Umbilical cord (tissue), 1 donor: ENCODE measurements at regions not wholly inside any gene's neighbourhood (a gene's known extent, or its start where the extent isn't known, plus 50 kb on each side); places are given as distances from the start of the nearest gene placed in this dataset.
"Not testable (repeated sequence)": the region's sequence is repeated elsewhere in the genome, so short reads cannot be mapped to it uniquely, and the experiment has no call there.

ENCODE experiments used
- DNase-seq: peaks from one replicate; pipeline ENCODE4 v3.0.0-alpha.2; 2015; ENCODE audit warnings: low spot score

DNA sequence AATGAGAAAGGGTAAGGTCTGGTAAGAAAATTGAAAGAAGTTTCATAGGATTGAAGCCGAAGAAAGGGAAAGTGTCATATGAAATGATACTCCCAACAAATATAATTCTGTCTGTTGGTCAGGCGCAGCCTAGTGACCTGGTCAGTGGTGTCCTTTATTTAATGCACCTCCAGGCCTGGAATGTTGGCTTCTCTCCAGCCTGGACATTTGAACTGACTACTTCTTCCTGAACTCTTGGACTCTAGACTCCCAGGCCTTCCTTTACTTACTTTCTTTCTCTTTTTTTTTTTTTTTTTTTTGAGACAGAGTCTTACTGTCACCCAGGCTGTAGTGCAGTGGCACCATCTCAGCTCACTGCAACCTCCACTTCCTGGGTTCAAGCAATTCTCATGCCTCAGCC lies 1381.5 kb upstream of the WWC1 start:
- DNase-seq: no peak

DNA sequence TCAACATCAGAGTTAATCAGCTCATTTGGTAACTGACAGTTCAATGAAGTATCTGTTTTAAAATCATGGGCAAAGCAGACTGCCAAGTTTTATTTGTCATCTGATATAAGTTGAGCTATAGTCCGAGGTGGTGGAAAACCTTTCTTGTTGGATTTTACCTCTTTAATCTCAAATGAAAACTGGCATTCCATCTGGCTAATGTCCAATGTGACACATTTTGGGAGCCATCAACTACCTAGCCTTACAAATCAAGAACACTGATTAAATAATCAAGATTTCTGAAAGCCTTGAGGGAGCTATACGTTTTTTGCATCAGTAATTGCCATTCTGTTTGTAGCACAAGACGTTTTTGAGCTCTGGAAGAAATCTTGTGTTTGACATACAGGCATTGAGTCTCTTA lies 1380.5 kb upstream of the WWC1 start:
- peak; percentile 39 for DNase-seq

DNA sequence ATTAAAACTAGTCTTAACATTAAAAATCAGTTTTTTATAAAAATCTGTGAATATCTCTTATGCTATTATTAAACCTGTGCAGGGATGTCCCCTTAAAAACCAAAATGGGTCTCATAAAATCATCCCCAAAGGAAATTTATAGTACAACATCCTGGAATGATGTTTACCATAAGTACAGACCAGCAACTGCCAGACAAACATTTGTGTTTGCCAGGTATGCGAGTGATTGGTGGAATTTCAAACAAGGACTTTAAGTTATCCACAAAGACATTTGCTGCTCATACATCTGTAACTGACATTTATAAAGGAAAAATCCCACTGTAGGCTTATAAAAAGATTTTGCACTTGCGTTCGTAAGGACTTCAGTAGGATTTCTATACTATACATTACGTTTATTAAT lies 1375.4 kb upstream of the WWC1 start:
- no peak for DNase-seq

DNA sequence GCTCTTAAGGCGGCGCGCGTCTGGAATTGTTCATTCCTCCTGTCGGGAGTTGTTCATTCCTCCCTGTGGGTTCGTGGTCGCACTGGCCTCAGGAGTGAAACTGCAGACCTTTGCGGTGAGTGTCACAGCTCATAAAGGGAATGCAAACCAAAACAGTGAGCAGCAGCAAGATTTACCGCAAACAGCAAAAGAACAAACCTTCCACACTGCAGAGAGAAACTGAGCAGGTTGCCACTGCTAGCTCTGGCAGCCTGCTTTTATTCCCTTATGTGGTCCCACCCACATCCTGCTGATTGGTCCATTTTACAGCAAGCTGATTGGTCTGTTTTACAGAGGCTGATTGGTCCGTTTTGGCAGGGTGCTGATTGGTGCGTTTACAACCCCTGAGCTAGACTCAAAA lies 1365.3 kb upstream of the WWC1 start:
- no peak for DNase-seq

DNA sequence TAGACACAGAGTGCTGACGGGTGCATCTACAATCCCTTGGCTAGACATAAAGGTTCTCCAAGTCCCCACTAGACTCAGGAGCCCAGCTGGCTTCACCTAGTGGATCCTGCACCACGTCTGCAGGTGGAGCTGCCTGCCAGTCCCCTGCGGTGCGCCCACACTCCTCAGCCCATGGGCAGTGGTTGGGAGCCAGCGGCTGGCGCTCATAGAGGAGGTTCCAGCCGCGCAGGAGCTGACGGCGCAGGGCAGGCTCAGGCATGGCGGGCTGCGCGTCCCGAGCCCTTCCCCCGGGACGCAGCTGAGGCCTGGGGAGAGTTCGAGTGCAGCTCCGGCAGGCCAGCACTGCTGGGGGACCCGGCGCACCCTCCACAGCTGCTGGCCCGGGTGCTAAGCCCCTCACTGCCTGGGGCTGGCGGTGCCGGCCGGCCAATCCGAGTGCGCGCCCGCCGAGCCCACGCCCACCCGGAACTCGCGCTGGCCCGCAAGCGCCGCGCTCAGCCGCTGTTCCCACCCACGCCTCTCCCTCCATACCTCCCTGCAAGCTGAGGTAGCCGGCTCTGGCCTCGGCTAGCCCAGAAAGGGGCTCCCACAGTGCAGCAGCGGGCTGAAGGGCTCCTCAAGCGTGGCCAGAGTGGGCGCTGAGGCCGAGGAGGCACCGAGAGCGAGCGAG lies 1364.5 kb upstream of the WWC1 start:
- DNase-seq: not testable (repeated sequence)

DNA sequence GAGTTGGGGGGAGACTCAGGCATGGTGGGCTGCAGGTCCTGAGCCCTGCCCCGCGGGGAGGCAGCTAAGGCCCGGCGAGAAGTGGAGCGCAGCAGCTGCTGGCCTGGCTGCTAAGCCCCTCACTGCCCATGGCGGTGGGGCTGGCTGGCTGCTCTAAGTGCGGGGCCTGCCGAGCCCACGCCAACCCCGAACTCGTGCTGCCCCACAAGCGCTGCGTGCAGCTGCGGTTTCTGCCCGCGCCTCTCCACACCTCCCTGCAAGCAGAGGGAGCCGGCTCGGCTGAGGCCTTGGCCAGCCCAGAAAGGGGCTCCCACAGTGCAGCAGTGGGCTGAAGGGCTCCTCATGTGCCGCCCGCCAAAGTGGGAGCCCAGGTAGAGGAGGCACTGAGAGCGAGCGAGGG lies 1355.1 kb upstream of the WWC1 start:
- no peak for DNase-seq

DNA sequence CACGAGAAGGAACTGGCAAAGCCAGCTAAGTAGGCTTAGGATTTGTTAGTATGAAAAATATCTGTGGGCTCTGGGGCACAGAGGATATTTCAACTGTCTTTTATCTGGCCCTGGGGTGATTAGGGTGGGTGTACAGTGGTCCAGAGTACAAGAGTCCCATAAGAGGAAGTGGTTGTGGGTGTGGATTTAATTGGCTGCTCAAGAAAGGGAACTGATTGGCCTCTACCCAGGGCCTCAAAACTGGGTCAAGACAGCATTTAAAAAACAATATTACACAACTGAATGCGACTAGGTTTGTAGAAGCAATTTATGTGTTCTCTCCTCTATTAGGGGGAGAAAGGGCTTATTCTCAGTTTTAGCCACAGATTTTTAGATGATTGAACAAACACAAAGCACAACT lies 1353.4 kb upstream of the WWC1 start:
- DNase-seq: no peak

DNA sequence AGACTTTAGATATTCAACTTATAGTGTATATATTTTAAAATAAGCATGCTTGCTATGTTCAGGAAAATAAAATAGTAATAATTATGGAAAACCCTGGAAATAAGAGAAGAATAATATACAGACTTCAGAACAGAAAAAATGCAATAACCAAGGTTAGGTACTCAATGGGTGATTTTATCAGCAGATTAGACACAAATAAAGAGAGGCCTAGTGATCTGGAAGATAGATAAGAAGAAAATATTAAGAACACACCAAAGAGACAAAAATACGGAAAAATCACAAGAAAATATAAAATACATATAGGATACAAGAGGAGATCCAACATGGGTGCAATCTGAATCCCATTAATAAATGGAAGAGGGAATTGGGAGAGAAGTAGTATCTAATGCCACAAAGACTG lies 1348.5 kb upstream of the WWC1 start:
- no peak for DNase-seq

DNA sequence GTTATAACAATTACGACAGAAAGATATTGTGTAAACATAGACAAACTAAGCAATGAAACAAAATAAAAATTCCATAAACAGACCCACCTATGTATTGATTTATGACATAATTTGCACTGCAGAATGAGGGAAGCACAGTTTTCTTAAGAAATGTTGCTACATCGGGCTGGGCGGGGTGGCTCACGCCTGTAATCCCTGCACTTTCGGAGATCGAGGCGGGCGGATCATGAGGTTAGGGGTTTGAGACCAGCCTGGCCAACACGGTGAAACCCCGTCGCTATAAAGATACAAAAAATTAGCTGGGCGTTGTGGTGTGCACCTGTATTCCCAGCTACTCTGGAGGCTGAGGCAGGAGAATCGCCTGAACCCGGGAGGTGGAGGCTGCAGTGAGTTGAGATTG lies 1344.4 kb upstream of the WWC1 start:
- no peak for DNase-seq

DNA sequence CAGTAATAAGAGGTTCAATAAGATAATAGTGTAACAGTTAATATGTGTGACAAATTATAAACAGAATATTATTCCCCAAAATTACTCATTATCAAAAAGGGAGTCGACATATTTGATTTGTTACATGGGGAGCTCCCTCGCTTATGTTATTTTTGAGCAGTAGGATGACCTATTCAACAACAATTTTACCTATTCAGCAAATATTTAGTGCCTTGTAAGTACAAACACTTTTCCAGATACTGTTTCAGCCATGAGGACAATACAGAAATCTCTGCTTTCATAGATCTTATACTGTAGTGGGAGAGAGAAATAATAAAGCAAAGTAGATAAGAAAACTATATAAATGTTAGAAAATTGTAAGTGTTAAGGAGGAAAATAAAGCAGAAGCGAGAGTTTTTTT lies 1342.8 kb upstream of the WWC1 start:
- DNase-seq: no peak

DNA sequence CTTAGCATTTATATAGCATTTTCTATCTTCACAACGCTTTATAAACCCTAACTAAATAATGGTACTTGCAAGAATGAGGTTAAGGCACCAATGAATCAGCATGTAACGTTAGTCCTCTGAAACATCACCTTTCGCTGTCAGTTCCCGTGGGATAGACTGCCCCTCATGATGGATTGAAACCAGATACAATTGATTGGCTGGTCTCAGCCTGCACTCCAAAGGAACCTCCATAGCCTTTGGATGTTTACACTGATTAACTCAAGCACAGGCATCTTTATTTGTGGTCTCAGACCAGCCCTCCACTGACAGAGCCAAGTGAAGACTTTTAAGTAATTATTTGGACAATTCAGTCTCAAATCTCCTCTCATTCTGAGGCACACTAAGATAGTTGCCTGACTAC lies 1339.4 kb upstream of the WWC1 start:
- DNase-seq: no peak

DNA sequence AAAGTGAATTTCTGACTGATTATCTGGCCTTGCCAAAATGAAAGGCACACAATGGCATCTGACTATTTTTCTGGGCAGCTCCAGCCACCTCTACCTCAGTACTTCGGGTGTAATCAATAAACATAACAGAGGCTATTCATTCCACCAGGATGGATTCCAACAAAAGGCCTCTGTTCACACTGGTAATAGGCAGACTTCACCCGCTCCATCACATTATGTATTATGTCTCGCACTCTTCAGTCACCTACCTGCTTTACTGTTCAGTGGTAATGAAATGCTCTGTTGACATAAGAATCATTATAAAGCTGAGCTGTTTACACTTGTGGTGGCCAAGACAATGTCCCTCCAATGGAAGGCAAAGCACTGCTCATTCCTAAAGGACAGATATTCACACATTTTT lies 1333.7 kb upstream of the WWC1 start:
- DNase-seq: no peak

DNA sequence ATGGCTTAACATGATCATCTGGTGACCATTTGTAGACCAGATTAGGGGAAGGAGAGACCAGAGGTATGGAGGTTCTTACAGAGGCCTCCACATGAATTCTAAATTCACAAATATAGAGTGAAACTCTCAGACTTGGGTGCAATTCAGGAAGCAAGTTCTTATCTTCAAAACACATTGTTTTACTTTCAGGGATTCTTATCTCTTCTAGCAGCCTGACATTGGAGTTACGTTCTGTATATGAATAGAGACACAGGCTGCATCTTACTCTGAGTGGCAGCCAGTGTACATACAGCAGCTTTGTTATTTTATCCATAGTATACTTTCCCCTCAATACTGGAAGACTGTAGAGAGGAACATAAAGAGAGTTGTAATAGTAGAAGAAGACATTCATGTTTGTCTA lies 1331.7 kb upstream of the WWC1 start:
- no peak for DNase-seq

DNA sequence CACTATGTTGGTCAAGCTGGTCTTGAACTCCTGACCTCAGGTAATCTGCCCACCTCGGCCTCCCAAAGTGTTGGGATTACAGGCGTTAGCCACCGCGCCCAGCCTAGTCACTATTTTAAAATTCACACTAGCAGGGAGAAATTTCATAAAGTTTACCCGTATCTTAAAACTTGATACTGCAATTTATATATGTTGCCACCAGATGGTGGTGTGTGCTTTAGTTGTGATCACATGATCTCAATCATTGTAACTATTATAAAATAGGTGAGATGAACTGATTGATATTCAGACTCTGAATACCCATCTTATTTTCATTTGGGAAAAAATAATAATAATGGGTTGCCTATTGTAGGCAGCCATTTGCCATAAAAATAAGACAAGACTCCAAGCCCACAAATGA lies 1330.4 kb upstream of the WWC1 start:
- DNase-seq: no peak

DNA sequence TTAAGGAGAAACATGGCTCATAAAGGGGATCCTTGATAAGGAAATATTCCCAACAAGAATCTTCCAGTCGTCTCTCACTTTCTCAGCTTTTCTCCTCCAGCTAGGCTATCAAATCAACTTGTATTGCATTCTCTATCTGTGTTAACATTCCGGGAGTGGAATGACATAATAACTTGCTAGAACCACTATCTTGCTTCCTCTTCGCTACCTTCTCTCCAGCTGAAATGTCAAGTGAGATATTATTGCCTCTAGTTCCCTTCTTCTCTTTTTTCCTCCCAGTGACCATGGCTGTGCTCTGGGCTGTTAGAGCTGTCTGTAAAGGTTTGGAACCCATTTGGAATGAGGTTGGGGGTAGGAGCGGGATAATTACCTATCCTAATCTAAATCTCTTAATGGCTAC lies 1329.5 kb upstream of the WWC1 start:
- peak; percentile 82 for DNase-seq

DNA sequence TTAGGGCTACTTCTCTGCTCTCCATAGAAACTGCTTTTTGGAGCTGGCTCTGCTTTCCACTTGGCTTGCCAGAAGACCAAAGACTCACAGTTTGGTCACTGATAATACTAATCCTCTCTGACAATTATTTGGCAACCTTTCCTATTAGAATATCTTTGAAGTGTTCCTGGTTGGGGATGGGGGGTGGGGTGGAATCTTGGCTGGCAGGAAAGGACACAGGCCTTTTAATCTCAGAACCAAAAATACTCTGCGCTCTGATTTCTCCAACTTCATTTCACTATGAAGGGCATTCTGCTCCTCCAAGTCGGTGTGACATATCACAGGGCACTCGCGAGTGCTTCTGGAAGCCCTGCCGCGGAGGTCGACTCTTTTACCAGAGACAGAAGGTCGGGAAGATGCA lies 1329.0 kb upstream of the WWC1 start:
- peak; percentile 94 for DNase-seq

DNA sequence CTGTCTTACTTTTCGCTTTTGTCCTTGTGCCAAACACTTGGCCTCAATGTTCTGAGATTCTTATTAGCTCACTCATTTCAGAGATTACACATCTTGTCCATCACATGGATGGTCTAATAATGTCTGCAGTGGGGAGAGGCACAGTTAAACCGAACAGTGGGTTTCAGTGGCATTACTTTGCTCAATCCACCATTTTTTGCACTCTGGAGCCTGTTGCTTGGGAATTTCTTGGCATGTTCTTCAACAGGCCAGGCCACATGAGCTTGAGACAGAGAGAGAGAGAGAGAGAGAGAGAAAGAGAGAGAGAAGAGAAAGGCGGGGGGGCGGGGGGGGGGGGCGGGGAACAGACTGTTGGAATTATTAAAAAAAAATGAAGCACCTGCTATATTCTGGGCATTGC lies 1327.8 kb upstream of the WWC1 start:
- DNase-seq: no peak

DNA sequence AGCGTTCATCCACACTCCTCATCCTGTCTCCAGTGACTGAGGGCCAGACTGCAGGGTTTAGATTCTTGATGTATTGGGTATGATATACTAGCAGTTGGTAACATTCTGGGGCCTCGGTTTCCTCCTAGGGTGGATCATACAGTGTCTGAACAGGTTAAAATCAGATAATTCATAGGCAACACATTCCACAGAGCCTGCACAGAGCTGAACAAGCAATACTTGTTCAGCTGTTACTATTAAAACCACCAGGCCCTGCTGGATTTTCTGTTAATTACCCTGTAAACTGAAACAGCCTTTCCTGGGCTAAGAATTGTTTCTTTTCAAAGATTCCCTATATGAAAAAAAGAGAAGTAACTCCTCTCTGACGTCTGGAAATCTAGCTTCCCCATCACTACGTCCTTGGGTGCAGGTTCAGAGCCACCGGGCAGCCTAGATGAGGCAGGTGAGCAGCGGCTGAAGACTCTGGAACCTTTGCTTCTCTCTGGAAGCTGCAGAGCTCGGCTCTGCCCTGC lies 1313.5 kb upstream of the WWC1 start:
- peak; percentile 59 for DNase-seq

DNA sequence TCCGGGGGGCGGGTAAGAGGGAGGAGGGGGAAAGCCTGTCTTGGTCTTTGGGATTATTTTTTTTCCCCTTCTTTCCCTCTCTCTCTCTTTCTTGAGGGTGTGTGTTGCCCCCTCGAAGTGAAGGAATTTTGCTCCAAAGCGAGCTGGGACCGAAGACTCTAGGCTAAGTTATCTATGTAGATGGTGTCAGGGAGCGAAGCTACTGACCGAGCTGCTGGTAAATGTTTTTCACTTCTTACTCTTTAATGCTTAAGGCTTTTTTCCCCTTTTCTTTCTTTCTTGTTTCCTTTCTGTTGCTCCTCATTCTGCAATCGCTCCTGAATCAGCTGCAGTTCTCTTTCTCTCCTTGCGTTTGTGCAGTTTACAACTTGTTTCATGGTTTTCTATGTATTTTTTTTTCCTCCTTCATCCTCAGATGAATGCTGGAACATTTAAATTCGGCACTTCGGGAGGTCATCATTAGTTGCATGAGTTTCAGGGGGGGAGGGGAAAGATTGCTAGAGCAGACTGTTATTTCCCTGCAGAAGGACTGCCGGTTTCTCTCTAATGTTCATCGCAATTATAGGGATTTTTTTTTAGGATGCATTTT lies 1312.0 kb upstream of the WWC1 start:
- DNase-seq: peak; percentile 51

DNA sequence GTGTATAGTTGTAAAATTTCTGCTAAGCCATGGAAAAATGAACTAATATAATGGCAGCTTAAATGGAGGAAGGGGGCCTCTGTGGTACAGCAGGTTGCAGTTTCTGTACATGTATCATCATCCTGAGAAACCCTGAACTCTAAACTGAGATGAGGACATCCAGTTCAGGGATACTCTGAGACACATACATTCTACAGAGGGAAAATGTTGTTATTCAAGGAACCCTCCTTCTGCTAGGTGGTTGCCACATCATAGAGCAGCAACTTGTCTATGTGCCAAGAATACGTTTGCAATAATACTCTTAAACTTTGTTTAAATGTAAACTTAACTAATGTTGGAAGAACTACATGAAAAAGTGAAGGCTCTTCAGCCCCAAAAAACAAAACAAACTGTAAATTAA lies 1310.8 kb upstream of the WWC1 start:
- DNase-seq: no peak

DNA sequence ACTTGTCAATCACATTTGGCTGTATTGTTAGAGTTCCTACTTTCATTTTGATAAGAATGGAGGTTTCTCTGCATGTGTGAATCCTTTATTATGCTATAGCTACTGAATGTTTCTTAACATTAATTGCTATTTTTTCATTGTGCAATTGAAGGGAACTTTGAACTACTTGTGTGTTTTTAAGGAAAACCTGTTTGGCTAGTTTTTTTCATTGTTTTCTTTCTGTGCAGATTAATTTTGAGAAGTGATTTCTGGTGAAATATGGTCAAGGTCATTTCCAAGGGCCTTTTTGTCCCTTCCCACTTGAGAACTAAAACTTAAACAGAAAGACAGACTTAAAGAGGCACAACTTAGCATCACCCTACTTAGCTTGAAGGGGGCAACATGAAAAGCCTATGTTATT lies 1309.2 kb upstream of the WWC1 start:
- no peak for DNase-seq

DNA sequence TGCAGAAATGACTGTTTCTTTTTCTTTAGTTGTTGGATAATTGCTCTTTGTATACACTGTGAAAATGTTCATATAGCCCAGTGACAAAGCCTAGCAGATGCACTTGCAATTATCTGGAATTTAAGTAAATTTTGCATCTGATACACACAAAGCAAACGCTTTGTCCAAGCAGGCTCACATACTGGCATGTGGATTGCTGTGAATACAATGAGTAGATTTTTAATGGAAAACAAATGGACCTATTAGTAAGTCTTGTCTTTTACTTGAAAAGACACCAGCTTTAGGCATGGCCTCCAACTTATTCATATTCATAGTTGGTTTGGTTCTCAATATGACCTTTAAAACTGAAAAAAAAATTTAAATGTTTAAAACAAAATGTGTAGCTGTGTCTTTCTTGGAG lies 1299.8 kb upstream of the WWC1 start:
- DNase-seq: no peak

DNA sequence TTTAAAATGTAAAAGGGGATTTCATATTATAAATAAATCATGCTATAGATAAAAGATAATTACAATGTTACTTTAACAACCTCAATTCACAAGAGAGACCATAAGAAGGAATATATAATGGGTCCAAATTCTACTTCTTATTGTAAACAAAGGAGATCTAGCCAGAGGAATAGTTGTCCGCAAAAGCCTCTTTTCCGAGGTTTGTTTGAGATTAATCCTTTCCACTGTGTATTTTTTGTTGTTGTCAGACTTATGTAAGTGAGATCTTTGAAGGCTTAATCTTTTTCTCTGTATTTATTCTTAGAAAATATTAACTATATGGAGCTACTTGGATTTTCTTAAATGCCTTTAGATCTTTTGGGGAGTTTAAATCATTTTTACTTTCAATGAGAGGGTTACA lies 1299.3 kb upstream of the WWC1 start:
- DNase-seq: no peak
